ENCODE measurements at regions not wholly inside any gene's neighbourhood (a gene's known extent, or its start where the extent isn't known, plus 50 kb on each side); places are given as distances from the start of the nearest gene placed in this dataset.

DNA sequence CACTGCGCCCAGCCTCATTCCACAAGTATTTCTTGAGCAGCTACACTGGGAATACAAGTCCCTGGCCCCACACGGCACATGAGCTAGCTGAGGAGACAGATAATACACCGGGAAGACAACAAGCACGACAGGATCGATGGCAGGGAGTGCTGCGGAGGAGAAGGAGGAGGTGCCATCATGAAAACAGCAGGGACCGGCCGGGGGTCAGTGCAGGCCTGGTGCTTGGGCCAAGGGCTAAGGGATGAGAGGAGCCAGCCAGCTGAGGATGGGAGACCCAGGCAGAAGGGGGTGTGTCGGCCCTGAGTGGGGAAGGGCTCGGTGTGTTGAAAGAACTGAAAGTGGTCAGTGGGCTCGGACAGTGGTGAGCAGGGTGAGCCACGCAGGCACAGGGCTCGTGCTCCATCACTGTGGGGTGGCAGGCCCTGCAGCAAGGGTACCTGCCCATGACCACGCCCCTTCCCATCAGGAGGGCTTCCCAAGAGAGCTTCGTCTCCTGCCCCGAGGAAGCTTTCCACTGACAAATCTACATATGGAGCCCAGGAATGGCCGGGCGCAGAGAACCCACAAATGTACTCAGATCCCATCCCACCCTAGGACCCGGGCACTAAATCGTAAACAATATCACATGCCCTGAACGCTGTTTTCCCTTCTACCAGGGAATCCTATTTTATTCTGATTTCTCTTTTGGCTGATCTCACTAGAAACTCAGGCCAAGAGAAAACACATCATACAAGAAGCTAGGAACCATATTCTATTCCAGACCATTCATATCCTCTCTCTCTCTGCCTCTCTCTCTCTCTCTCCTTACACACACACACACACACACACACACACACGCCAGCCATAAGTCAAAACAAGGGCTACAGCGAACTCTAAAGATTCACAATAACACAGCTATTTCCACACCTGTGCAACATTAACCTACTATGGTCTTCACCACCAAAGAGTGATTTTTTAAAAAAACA lies 50.7 kb upstream of the TNRC6C start:
- DNase-seq = no peak

DNA sequence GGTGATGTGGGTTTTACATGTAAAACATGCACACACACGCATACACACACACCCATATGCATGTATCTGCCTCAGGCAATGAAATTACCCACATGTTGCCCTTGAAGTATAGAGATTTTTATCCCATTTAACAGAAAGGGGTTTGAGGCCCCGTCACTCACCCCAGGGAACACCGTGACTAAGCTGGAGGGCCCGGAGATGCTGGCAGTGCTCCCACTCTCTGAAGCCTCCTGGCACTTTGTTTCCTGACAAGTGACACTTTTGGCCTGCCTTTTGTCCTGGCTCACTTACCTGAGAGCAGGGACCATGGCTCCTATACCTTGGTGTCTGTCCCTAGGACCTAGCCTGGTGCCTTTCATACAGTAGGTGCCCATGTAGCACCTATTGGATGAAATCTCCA lies 50.0 kb upstream of the TNRC6C start:
- no peak for DNase-seq

Data from activated CD4-positive, alpha-beta T cell treated with anti-CD3 and anti-CD28 coated beads, Interleukin-10, Interleukin-2, amounts not matched to agents 100 ng/mL and 50 ng/mL, durations not matched to agents 16 hours and 8 hours (primary cell).